ENCODE measurements at regions not wholly inside any gene's neighbourhood (a gene's known extent, or its start where the extent isn't known, plus 50 kb on each side); places are given as distances from the start of the nearest gene placed in this dataset.

GRCh38 chr20:57759724-57760123, 49.9 kb upstream of the PMEPA1 start:
- 91% methylated on average over 4 of the region's 4 CpGs for WGBS
- Histone ChIP-seq H3K27ac (ENCODE audit: low read depth in 1 of 2, low read length in 1 of 2) (no peak overlapping the region), H3K4me3 (ENCODE audit: low read length in 2 of 2) (no peak overlapping the region), H3K36me3 (ENCODE audit: control insufficient read depth in 2 of 2, insufficient read depth in 2 of 2, low read length in 1 of 2) (no peaks in the 10 kb centered on the region), H3K9me3 (ENCODE audit: control insufficient read depth in 2 of 2, insufficient read depth in 1 of 2, low read length in 1 of 2) (no peaks in the 10 kb centered on the region), H3K27me3 (ENCODE audit: control insufficient read depth in 2 of 2, insufficient read depth in 1 of 2, low read length in 1 of 2) (no peaks in the 10 kb centered on the region), H3K4me1 (ENCODE audit: control insufficient read depth in 2 of 2, insufficient read depth in 2 of 2, low read length in 2 of 2) (no peaks in the 10 kb centered on the region)
- no peak for DNase-seq (ENCODE audit: low read depth in 6 of 9, low spot score in 9 of 9)

Data from thymus (tissue), 11 donors.